ENCODE measurements at regions not wholly inside any gene's neighbourhood (a gene's known extent, or its start where the extent isn't known, plus 50 kb on each side); places are given as distances from the start of the nearest gene placed in this dataset.

- Histone ChIP-seq H3K9me3 (replicated peaks; ENCODE audit: low read length) (no peaks in the 10 kb centered on the region), H3K36me3 (ENCODE audit: insufficient read depth, low read length) (no peaks in the 10 kb centered on the region), H3K4me3 (ENCODE audit: low read length) (no peak overlapping the region), H3K4me1 (ENCODE audit: control insufficient read depth, insufficient read depth, low read length) (no peaks in the 10 kb centered on the region), H3K9ac (ENCODE audit: low read depth, low read length) (no peak overlapping the region), H3K4me2 (ENCODE audit: low read length) (no peak overlapping the region), H3K27me3 (ENCODE audit: control insufficient read depth, insufficient read depth, low read length) (peaks cover 8% of the 10 kb centered on the region)
These were observed 185.8 kb downstream of the MRPL39 start for GRCh38 chr21:25421321-25422028.

- Histone ChIP-seq H3K4me1 (ENCODE audit: control insufficient read depth, insufficient read depth, low read length) (no peaks in the 10 kb centered on the region), H3K9me3 (replicated peaks; ENCODE audit: low read length) (no peaks in the 10 kb centered on the region), H3K4me2 (ENCODE audit: low read length) (no peak overlapping the region), H3K9ac (ENCODE audit: low read depth, low read length) (no peak overlapping the region), H3K27me3 (ENCODE audit: control insufficient read depth, insufficient read depth, low read length) (peaks cover 8% of the 10 kb centered on the region), H3K4me3 (ENCODE audit: low read length) (no peak overlapping the region), H3K36me3 (ENCODE audit: insufficient read depth, low read length) (no peaks in the 10 kb centered on the region)
These were observed 186.4 kb downstream of the MRPL39 start for GRCh38 chr21:25420831-25421230.

- no peak overlapping the region for H3K4me2 ChIP-seq (ENCODE audit: low read length)
- peaks cover 3% of the 10 kb centered on the region for H3K27me3 ChIP-seq (ENCODE audit: control insufficient read depth, insufficient read depth, low read length)
- no peaks in the 10 kb centered on the region for H3K36me3 ChIP-seq (ENCODE audit: insufficient read depth, low read length)
- H3K4me3 ChIP-seq (ENCODE audit: low read length), result no peak overlapping the region
- H3K9me3 ChIP-seq (replicated peaks; ENCODE audit: low read length), result no peaks in the 10 kb centered on the region
- no peaks in the 10 kb centered on the region for H3K4me1 ChIP-seq (ENCODE audit: control insufficient read depth, insufficient read depth, low read length)
- no peak overlapping the region for H3K9ac ChIP-seq (ENCODE audit: low read depth, low read length)
These were observed 190.6 kb downstream of the MRPL39 start for GRCh38 chr21:25416669-25417068.

GRCh38 chr21:25412100-25412499 is 195.2 kb downstream of the MRPL39 start:
- peaks cover 3% of the 10 kb centered on the region for H3K27me3 ChIP-seq (ENCODE audit: control insufficient read depth, insufficient read depth, low read length)
- no peaks in the 10 kb centered on the region for H3K36me3 ChIP-seq (ENCODE audit: insufficient read depth, low read length)
- no peaks in the 10 kb centered on the region for H3K9me3 ChIP-seq (replicated peaks; ENCODE audit: low read length)
- H3K9ac ChIP-seq (ENCODE audit: low read depth, low read length), result no peak overlapping the region
- no peak overlapping the region for H3K4me2 ChIP-seq (ENCODE audit: low read length)
- no peaks in the 10 kb centered on the region for H3K4me1 ChIP-seq (ENCODE audit: control insufficient read depth, insufficient read depth, low read length)
- H3K4me3 ChIP-seq (ENCODE audit: low read length), result no peak overlapping the region

- no peak overlapping the region for H3K9ac ChIP-seq (ENCODE audit: low read depth, low read length)
- no peaks in the 10 kb centered on the region for H3K36me3 ChIP-seq (ENCODE audit: insufficient read depth, low read length)
- H3K9me3 ChIP-seq (replicated peaks; ENCODE audit: low read length), result no peaks in the 10 kb centered on the region
- H3K4me3 ChIP-seq (ENCODE audit: low read length), result no peak overlapping the region
- peaks cover 3% of the 10 kb centered on the region for H3K27me3 ChIP-seq (ENCODE audit: control insufficient read depth, insufficient read depth, low read length)
- no peak overlapping the region for H3K4me2 ChIP-seq (ENCODE audit: low read length)
- H3K4me1 ChIP-seq (ENCODE audit: control insufficient read depth, insufficient read depth, low read length), result no peaks in the 10 kb centered on the region
These were observed 197.3 kb downstream of the MRPL39 start for GRCh38 chr21:25409978-25410377.

- no peaks in the 10 kb centered on the region for H3K4me1 ChIP-seq (ENCODE audit: control insufficient read depth, insufficient read depth, low read length)
- peaks cover 3% of the 10 kb centered on the region for H3K27me3 ChIP-seq (ENCODE audit: control insufficient read depth, insufficient read depth, low read length)
- H3K4me2 ChIP-seq (ENCODE audit: low read length), result no peak overlapping the region
- no peaks in the 10 kb centered on the region for H3K9me3 ChIP-seq (replicated peaks; ENCODE audit: low read length)
- H3K4me3 ChIP-seq (ENCODE audit: low read length), result no peak overlapping the region
- H3K9ac ChIP-seq (ENCODE audit: low read depth, low read length), result no peak overlapping the region
- no peaks in the 10 kb centered on the region for H3K36me3 ChIP-seq (ENCODE audit: insufficient read depth, low read length)
These were observed 198.6 kb downstream of the MRPL39 start for GRCh38 chr21:25408666-25409065.

DNA sequence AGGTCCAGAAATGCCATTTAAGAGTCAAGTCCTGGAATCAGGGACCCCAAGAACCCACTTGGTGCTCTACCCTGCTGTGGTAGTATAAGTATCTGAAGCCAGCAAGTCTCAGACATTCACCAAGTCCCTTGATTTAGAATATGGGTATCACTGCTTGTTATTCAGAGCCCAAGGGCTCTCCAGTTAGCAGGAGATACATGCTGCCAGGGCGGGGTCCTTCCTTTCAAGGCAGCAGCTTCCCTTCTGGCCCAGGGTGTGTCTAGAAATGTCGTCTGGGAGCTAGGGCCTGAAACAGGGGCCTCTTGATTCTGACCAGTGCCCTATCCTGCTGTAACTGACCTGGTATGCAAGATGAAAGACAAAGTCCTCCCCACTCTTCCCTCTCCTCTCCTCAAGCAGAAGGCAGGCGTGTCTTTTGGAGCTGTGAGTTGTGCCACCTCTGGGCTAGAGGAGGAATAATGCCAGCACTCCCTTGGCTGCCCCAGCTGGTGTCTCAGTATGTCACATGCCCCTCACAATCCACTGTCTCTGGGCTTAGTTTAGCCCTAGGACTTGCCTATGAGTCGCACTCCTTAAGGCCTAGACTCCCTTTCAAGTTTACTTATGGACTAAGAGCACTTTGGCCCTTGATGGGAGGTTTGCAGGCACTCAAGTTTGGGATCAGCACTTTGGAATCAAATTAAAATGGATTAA is 200.2 kb downstream of the MRPL39 start:
- H3K9me3 ChIP-seq (replicated peaks; ENCODE audit: low read length), result no peaks in the 10 kb centered on the region
- H3K9ac ChIP-seq (ENCODE audit: low read depth, low read length), result no peak overlapping the region
- H3K27me3 ChIP-seq (ENCODE audit: control insufficient read depth, insufficient read depth, low read length), result no peaks in the 10 kb centered on the region
- no peak overlapping the region for H3K4me3 ChIP-seq (ENCODE audit: low read length)
- no peak overlapping the region for H3K4me2 ChIP-seq (ENCODE audit: low read length)
- H3K4me1 ChIP-seq (ENCODE audit: control insufficient read depth, insufficient read depth, low read length), result no peaks in the 10 kb centered on the region
- no peaks in the 10 kb centered on the region for H3K36me3 ChIP-seq (ENCODE audit: insufficient read depth, low read length)

- Histone ChIP-seq H3K4me1 (ENCODE audit: control insufficient read depth, insufficient read depth, low read length) (no peaks in the 10 kb centered on the region), H3K4me2 (ENCODE audit: low read length) (no peak overlapping the region), H3K27me3 (ENCODE audit: control insufficient read depth, insufficient read depth, low read length) (no peaks in the 10 kb centered on the region), H3K9me3 (replicated peaks; ENCODE audit: low read length) (no peaks in the 10 kb centered on the region), H3K36me3 (ENCODE audit: insufficient read depth, low read length) (no peaks in the 10 kb centered on the region), H3K4me3 (ENCODE audit: low read length) (no peak overlapping the region), H3K9ac (ENCODE audit: low read depth, low read length) (no peak overlapping the region)
These were observed 201.3 kb downstream of the MRPL39 start for GRCh38 chr21:25405984-25406383.

DNA sequence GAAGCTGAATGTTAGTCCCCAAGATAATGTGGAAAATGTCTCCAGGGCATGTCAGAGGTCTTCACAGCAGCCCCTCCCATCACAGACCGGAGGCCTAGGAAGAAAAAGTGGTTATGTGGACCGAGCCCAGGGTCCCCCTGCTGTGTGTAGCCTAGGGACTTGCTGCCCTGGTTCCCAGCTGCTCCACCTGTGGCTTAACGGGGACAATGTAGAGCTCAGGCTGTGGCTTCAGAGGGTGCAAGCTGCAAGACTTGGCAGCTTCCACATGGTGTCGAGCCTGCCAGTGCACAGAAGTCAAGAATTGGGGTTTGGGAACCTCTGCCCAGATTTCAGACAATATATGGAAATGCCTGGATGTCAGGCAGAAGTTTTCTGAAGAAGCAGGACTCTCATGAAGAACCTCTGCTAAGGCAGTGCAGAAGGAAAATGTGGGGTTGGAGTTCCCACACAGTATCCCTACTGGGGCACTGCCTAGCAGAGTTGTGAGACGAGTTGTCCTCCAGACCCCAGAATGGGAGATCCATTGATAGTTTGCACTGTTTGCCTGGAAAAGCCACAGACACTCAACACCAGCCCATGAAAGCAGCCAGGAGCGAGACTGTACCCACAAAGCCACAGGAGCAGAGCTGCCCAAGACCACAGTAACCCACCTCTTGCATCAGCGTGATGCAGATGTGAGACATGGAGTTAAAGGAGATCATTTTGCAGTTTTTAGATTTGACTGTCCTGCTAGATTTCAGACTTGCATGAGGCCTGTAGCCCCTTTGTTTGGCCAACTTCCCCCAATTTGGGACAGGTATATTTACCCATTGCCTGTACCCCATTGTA is 204.9 kb downstream of the MRPL39 start:
- H3K9me3 ChIP-seq (replicated peaks; ENCODE audit: low read length), result no peaks in the 10 kb centered on the region
- H3K36me3 ChIP-seq (ENCODE audit: insufficient read depth, low read length), result no peaks in the 10 kb centered on the region
- H3K4me2 ChIP-seq (ENCODE audit: low read length), result no peak overlapping the region
- H3K4me3 ChIP-seq (ENCODE audit: low read length), result no peak overlapping the region
- no peak overlapping the region for H3K9ac ChIP-seq (ENCODE audit: low read depth, low read length)
- H3K4me1 ChIP-seq (ENCODE audit: control insufficient read depth, insufficient read depth, low read length), result no peaks in the 10 kb centered on the region
- H3K27me3 ChIP-seq (ENCODE audit: control insufficient read depth, insufficient read depth, low read length), result no peaks in the 10 kb centered on the region

DNA sequence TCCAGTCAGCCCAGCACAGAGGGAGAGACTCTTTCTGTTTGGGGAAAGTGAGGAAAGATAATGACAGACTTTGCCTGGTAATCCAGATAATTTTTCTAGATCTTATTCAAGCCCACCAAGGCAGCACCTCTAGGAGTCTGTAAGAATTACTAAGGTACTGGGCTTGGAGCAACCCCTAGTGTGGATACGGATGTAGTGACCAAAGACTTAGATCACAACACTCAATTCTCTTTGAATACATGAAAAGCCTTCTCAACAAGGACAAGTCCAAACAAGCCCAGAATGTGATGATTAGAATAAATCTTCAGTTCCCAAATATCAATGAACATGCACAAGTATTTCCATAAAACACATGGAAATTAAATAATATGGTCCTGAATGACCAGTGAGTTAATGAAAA is 206.9 kb downstream of the MRPL39 start:
- no peak overlapping the region for H3K9ac ChIP-seq (ENCODE audit: low read depth, low read length)
- no peaks in the 10 kb centered on the region for H3K36me3 ChIP-seq (ENCODE audit: insufficient read depth, low read length)
- H3K9me3 ChIP-seq (replicated peaks; ENCODE audit: low read length), result no peaks in the 10 kb centered on the region
- no peak overlapping the region for H3K4me3 ChIP-seq (ENCODE audit: low read length)
- no peak overlapping the region for H3K4me2 ChIP-seq (ENCODE audit: low read length)
- H3K27me3 ChIP-seq (ENCODE audit: control insufficient read depth, insufficient read depth, low read length), result no peaks in the 10 kb centered on the region
- H3K4me1 ChIP-seq (ENCODE audit: control insufficient read depth, insufficient read depth, low read length), result no peaks in the 10 kb centered on the region

DNA sequence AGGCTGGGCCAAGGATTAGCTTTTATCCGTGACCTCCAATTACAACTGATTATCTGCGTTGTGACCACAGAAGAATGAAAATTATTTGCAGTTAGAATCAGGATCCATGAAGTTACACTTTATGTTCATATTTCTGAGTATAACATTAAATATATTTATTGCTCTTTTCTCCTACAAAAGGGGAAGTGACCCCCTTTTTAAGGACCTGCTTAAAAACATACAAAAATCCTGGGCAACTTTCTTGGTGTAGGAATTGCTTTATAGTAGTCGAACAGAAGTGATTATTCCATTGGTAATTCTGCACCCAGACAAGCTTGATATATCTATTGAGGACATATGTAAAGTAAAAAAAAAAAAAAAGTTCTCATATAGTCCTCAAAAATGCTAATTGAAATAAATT is 208.7 kb downstream of the MRPL39 start:
- Histone ChIP-seq H3K27me3 (ENCODE audit: control insufficient read depth, insufficient read depth, low read length) (no peaks in the 10 kb centered on the region), H3K4me3 (ENCODE audit: low read length) (no peak overlapping the region), H3K4me1 (ENCODE audit: control insufficient read depth, insufficient read depth, low read length) (no peaks in the 10 kb centered on the region), H3K9me3 (replicated peaks; ENCODE audit: low read length) (no peaks in the 10 kb centered on the region), H3K36me3 (ENCODE audit: insufficient read depth, low read length) (no peaks in the 10 kb centered on the region), H3K4me2 (ENCODE audit: low read length) (no peak overlapping the region), H3K9ac (ENCODE audit: low read depth, low read length) (no peak overlapping the region)
